GM12878 (cell line): ENCODE measurements at regions not wholly inside any gene's neighbourhood (a gene's known extent, or its start where the extent isn't known, plus 50 kb on each side); places are given as distances from the start of the nearest gene placed in this dataset.

Experiments used
- CTCF ChIP-seq, 3 experiments: IDR thresholded peaks in 2 of 3; conservative IDR thresholded peaks in 1 of 3; 2 replicates each; pipeline ENCODE4 v1.5.1; 2011; ENCODE audit warnings: low read depth in 3 of 3, low read length in 3 of 3, mild to moderate bottlenecking in 3 of 3, control low read depth in 2 of 3, moderate library complexity in 2 of 3, inconsistent platforms in 1 of 3, mixed read lengths in 1 of 3; ENCODE audit not compliant: control insufficient read depth in 2 of 3, insufficient read depth in 1 of 3; ENCODE audit errors: extremely low read depth in 1 of 3
- MXI1 ChIP-seq: fragments of 150-350 bp; IDR thresholded peaks from 2 replicates; pipeline ENCODE4 v1.6.1; 2011; ENCODE audit warnings: low read depth, mild to moderate bottlenecking, inconsistent platforms, low read length, improper control_type of control experiment

GRCh38 chr4:189035091-189035490 lies 895.9 kb downstream of the TRIML1 start:
- TF ChIP-seq MXI1 = no peak
- TF ChIP-seq CTCF (IDR thresholded peaks at IDR 0.05 in 2 of 3, conservative IDR thresholded peaks at IDR 0.05 in 1 of 3; ENCODE audit: control insufficient read depth in 2 of 3, extremely low read depth in 1 of 3, insufficient read depth in 1 of 3, low read depth in 3 of 3, low read length in 3 of 3) = no peak
